ENCODE measurements at regions not wholly inside any gene's neighbourhood (a gene's known extent, or its start where the extent isn't known, plus 50 kb on each side); places are given as distances from the start of the nearest gene placed in this dataset.
A peak's percentile ranks its signal among the peaks of the same experiment; 100 is the strongest.
"Not testable (repeated sequence)": the region's sequence is repeated elsewhere in the genome, so short reads cannot be mapped to it uniquely, and the experiment has no call there.

GRCh38 chr19:27972291-27973040, 1240.5 kb downstream of the UQCRFS1 start:
- no peak for DNase-seq

GRCh38 chr19:27971869-27972268, 1241.1 kb downstream of the UQCRFS1 start:
- no peak for DNase-seq

- DNase-seq: no peak
These were observed 1241.9 kb downstream of the UQCRFS1 start for GRCh38 chr19:27971071-27971470.

GRCh38 chr19:27966390-27966816, 1246.5 kb downstream of the UQCRFS1 start:
- DNase-seq: no peak

- no peak for DNase-seq
These were observed 1248.8 kb downstream of the UQCRFS1 start for GRCh38 chr19:27964185-27964584.

GRCh38 chr19:27962264-27962663, 1250.7 kb downstream of the UQCRFS1 start:
- peak; percentile 60 for DNase-seq

GRCh38 chr19:27955485-27956480, 1257.2 kb downstream of the UQCRFS1 start:
- DNase-seq: no peak

- not testable (repeated sequence) for DNase-seq
These were observed 1270.3 kb downstream of the UQCRFS1 start for GRCh38 chr19:27942607-27943006.

- DNase-seq: no peak
These were observed 1276.8 kb downstream of the UQCRFS1 start for GRCh38 chr19:27936139-27936538.

GRCh38 chr19:27935669-27936068, 1277.3 kb downstream of the UQCRFS1 start:
- DNase-seq: peak; percentile 70

GRCh38 chr19:27929399-27929798, 1283.6 kb downstream of the UQCRFS1 start:
- no peak for DNase-seq

GRCh38 chr19:27925202-27925601, 1287.7 kb downstream of the UQCRFS1 start:
- no peak for DNase-seq

- no peak for DNase-seq
These were observed 1290.0 kb downstream of the UQCRFS1 start for GRCh38 chr19:27922970-27923369.

- DNase-seq: no peak
These were observed 1292.2 kb downstream of the UQCRFS1 start for GRCh38 chr19:27920774-27921173.

GRCh38 chr19:27918818-27919217, 1294.1 kb downstream of the UQCRFS1 start:
- DNase-seq: no peak

GRCh38 chr19:27911122-27911898, 1301.6 kb downstream of the UQCRFS1 start:
- no peak for DNase-seq

- DNase-seq: no peak
These were observed 1303.1 kb downstream of the UQCRFS1 start for GRCh38 chr19:27909861-27910260.

GRCh38 chr19:27909185-27909840, 1303.6 kb downstream of the UQCRFS1 start:
- no peak for DNase-seq

- no peak for DNase-seq
These were observed 1306.9 kb downstream of the UQCRFS1 start for GRCh38 chr19:27906081-27906480.

GRCh38 chr19:27905074-27905473, 1307.9 kb downstream of the UQCRFS1 start:
- DNase-seq: no peak

- DNase-seq: no peak
These were observed 1311.9 kb downstream of the UQCRFS1 start for GRCh38 chr19:27901078-27901477.

- DNase-seq: no peak
These were observed 1316.9 kb downstream of the UQCRFS1 start for GRCh38 chr19:27896091-27896490.

Measured in MV-4-11 (cell line).